Mammary epithelial cell (primary cell): ENCODE measurements at regions not wholly inside any gene's neighbourhood (a gene's known extent, or its start where the extent isn't known, plus 50 kb on each side); places are given as distances from the start of the nearest gene placed in this dataset.

ENCODE experiments used
- CTCF ChIP-seq, 2 donors: IDR thresholded peaks in 1 of 2; conservative IDR thresholded peaks in 1 of 2; 2 replicates each; pipeline ENCODE4 v1.5.1; 2011 to 2012; ENCODE audit warnings: inconsistent platforms in 2 of 2, low read length in 2 of 2, mild to moderate bottlenecking in 2 of 2, control low read depth in 1 of 2, low read depth in 1 of 2; ENCODE audit not compliant: insufficient read depth in 1 of 2; ENCODE audit errors: extremely low read depth in 1 of 2
- EZH2 ChIP-seq: IDR thresholded peaks from 2 replicates; pipeline ENCODE4 v1.6.1; 2012; ENCODE audit warnings: low read length, inconsistent platforms, borderline replicate concordance

GRCh38 chr16:64809876-64810629, 311.8 kb downstream of the CDH11 start:
- no peak for TF ChIP-seq EZH2
- TF ChIP-seq CTCF (conservative IDR thresholded peaks at IDR 0.05 in 1 of 2, IDR thresholded peaks at IDR 0.05 in 1 of 2; ENCODE audit: extremely low read depth in 1 of 2, insufficient read depth in 1 of 2, low read depth in 1 of 2, low read length in 2 of 2), result no peak
